K562 (cell line): ENCODE measurements at regions not wholly inside any gene's neighbourhood (a gene's known extent, or its start where the extent isn't known, plus 50 kb on each side); places are given as distances from the start of the nearest gene placed in this dataset.

ENCODE experiments used
- ATAC-seq: fragments of 200-7000 bp; cut with Tn5 transposase; 3 replicates; pipeline ENCODE4 v1.9.1; 2020; ENCODE audit warnings: moderate library complexity
- BruUV-seq: library from RNA; stranded (reverse); fragments of 400-500 nt; replicated peaks from 2 replicates; lab custom pipeline; 2021; lab: Mats Ljungman, UMichigan
- CTCF ChIA-PET: fragments of 300-600 bp; formaldehyde crosslinking; extraction: SDS; loops from one replicate; lab custom pipeline; 2021; ENCODE audit warnings: low intra/inter-chr PET ratio; lab: Yijun Ruan, JAX
- POLR2A ChIA-PET: fragments of 300-600, 350-650 bp; sonication (Branson Sonifier 250); formaldehyde crosslinking; extraction: SDS; loops from one replicate; lab custom pipeline; 2021; ENCODE audit warnings: antibody characterized with exemption, inconsistent platforms; lab: Yijun Ruan, JAX
- DNase-seq, 4 experiments: peaks; one replicate each; pipeline versions ENCODE4 v3.0.0 to v3.0.0-alpha.2; 2011 to 2018; ENCODE audit warnings: low spot score in 3 of 4, mixed read lengths in 3 of 4; ENCODE audit errors: extremely low read depth in 1 of 4
- FAIRE-seq: peaks from 2 replicates; lab custom pipeline; 2011; peaks lifted over from hg19 to GRCh38; lab: Jason Lieb, UNC
- H2AFZ ChIP-seq: 2 replicates; pipeline ENCODE4 v1.6.0; 2011; ENCODE audit warnings: low read depth, low read length, control low read depth, inconsistent platforms
- H3K27ac ChIP-seq: fragments of 200-600 bp; 3 replicates; pipeline ENCODE4 v1.8.0; 2011; ENCODE audit warnings: low read depth, mild to moderate bottlenecking, control low read depth, inconsistent platforms, low read length, moderate library complexity, mixed read lengths; ENCODE audit errors: extremely low read depth
- H3K27me3 ChIP-seq, 2 experiments: fragments of 300-600 bp in 1 of 2; 2 replicates in 1 of 2; 3 replicates in 1 of 2; pipeline versions ENCODE4 v1.6.0 to v1.8.0; 2011; ENCODE audit warnings: inconsistent platforms in 2 of 2, low read length in 2 of 2, mild to moderate bottlenecking in 1 of 2, mixed read lengths in 1 of 2, moderate library complexity in 1 of 2; ENCODE audit not compliant: control insufficient read depth in 2 of 2, insufficient read depth in 2 of 2
- H3K36me3 ChIP-seq: fragments of 300-600 bp; 3 replicates; pipeline ENCODE4 v1.8.0; 2011; ENCODE audit warnings: mild to moderate bottlenecking, low read length, inconsistent platforms; ENCODE audit not compliant: control insufficient read depth, insufficient read depth
- H3K4me1 ChIP-seq, 2 experiments: fragments of 200-600 bp in 1 of 2; replicated peaks in 1 of 2; 2 replicates in 1 of 2; 3 replicates in 1 of 2; pipeline versions ENCODE4 v1.5.1 to v1.8.0; 2011; ENCODE audit warnings: inconsistent platforms in 2 of 2, low read length in 2 of 2, mild to moderate bottlenecking in 1 of 2, mixed read lengths in 1 of 2, moderate library complexity in 1 of 2; ENCODE audit not compliant: control insufficient read depth in 2 of 2, insufficient read depth in 2 of 2
- H3K4me2 ChIP-seq: 2 replicates; pipeline ENCODE4 v1.6.1; 2011; ENCODE audit warnings: low read length, control low read depth, inconsistent platforms, mixed read lengths; ENCODE audit not compliant: insufficient read depth
- H3K4me3 ChIP-seq: fragments of 200-600 bp; sonication (generic), shearing (Covaris generic); 2 replicates; pipeline ENCODE4 v1.5.1; 2016; ENCODE audit warnings: control low read depth, inconsistent platforms
- H3K79me2 ChIP-seq: fragments of 200-600 bp; 3 replicates; pipeline ENCODE4 v1.8.0; 2011; ENCODE audit warnings: low read length, inconsistent platforms; ENCODE audit not compliant: control insufficient read depth, insufficient read depth
- H3K9ac ChIP-seq, 2 experiments: 2 replicates each; pipeline versions ENCODE4 v1.6.0 to v1.6.1; 2011; ENCODE audit warnings: low read depth in 2 of 2, low read length in 2 of 2, control low read depth in 1 of 2, inconsistent platforms in 1 of 2, mild to moderate bottlenecking in 1 of 2, mixed read lengths in 1 of 2; ENCODE audit not compliant: insufficient read depth in 1 of 2
- H3K9me1 ChIP-seq: one replicate; pipeline ENCODE4 v1.6.0; 2011; ENCODE audit warnings: inconsistent platforms, mild to moderate bottlenecking, low read length, moderate library complexity; ENCODE audit not compliant: control insufficient read depth, insufficient read depth
- H3K9me3 ChIP-seq: replicated peaks from 2 replicates; pipeline ENCODE4 v1.5.1; 2011; ENCODE audit warnings: low read depth, low read length, inconsistent platforms; ENCODE audit not compliant: control insufficient read depth, insufficient read depth
- H4K20me1 ChIP-seq: replicated peaks from 2 replicates; pipeline ENCODE4 v1.6.1; 2011; ENCODE audit warnings: low read length, inconsistent platforms, mixed read lengths; ENCODE audit not compliant: control insufficient read depth, insufficient read depth
- MCM7 ChIP-seq, 2 experiments: fragments of 450-650 bp; IDR thresholded peaks; 2 replicates each; pipeline ENCODE4 v1.6.1; 2016 to 2018
- OTX1 ChIP-seq: fragments of 450-650 bp; formaldehyde crosslinking; IDR thresholded peaks from 2 replicates; pipeline ENCODE4 v1.4.0; 2022; ENCODE audit warnings: mild to moderate bottlenecking
- SAFB2 ChIP-seq: fragments of 200-400 bp; formaldehyde crosslinking; IDR thresholded peaks from 2 replicates; pipeline ENCODE4 v1.6.1; 2018; ENCODE audit warnings: borderline replicate concordance, low read length, low read depth, moderate library complexity; ENCODE audit not compliant: severe bottlenecking
- SMARCA5 ChIP-seq: fragments of 450-650 bp; IDR thresholded peaks from 2 replicates; pipeline ENCODE4 v1.6.1; 2016
- SMARCB1 ChIP-seq: IDR thresholded peaks from 2 replicates; pipeline ENCODE4 v1.6.1; 2011; ENCODE audit warnings: improper control_type of control experiment, low read depth; ENCODE audit not compliant: insufficient read length
- STAT5B ChIP-seq: fragments of 250-450 bp; sonication (Bioruptor Pico); IDR thresholded peaks from 2 replicates; pipeline ENCODE4 v1.8.0; 2021; ENCODE audit warnings: mild to moderate bottlenecking, inconsistent platforms
- TCF7L2 ChIP-seq: fragments of 150-350 bp; IDR thresholded peaks from 2 replicates; pipeline ENCODE4 v1.6.1; 2016; ENCODE audit warnings: low read depth, mild to moderate bottlenecking, low read length, moderate library complexity
- TEAD2 ChIP-seq: fragments of 450-650 bp; IDR thresholded peaks from 2 replicates; pipeline ENCODE4 v1.6.1; 2016; ENCODE audit warnings: missing genetic modification characterization, control low read depth, missing compliant biosample characterization
- TRIM28 ChIP-seq: fragments of 450-650 bp; IDR thresholded peaks from 2 replicates; pipeline ENCODE4 v1.6.1; 2017
- U2AF2 ChIP-seq: fragments of 200-400 bp; formaldehyde crosslinking; optimal IDR thresholded peaks from 2 replicates; pipeline ENCODE3; 2017; ENCODE audit warnings: low read depth, mild to moderate bottlenecking, low read length
- ZKSCAN3 ChIP-seq: fragments of 250-450 bp; sonication (Bioruptor Pico); IDR thresholded peaks from 2 replicates; pipeline ENCODE4 v1.4.0; 2020
- ZKSCAN8 ChIP-seq: fragments of 200-800 bp; sonication (Bioruptor generic); IDR thresholded peaks from 2 replicates; pipeline ENCODE4 v1.6.1; 2016; ENCODE audit warnings: missing genetic modification characterization, missing compliant biosample characterization
- ZNF146 ChIP-seq: IDR thresholded peaks from one replicate; pipeline ENCODE4 v1.6.1; 2018; ENCODE audit warnings: missing compliant biosample characterization; ENCODE audit not compliant: unreplicated experiment
- WGBS: fragments of 100-300 bp; shearing (Covaris generic); methylation state at CpG from one replicate; pipeline ENCODE4 v1.1.6; 2016; ENCODE audit warnings: low coverage, mixed read lengths; ENCODE audit not compliant: insufficient coverage; ENCODE audit errors: missing lambda C conversion rate; 5-methylcytosine and 5-hydroxymethylcytosine counted together
- in situ Hi-C: fragments of 300-500 bp; cut with MboI; formaldehyde crosslinking; loops from 4 replicates; pipeline ENCODE4 v1.15.0; 2018; ENCODE audit warnings: inconsistent platforms, mixed read lengths
- intact Hi-C: fragments of 100-400 bp; cut with micrococcal nuclease; formaldehyde crosslinking; loops from 2 replicates; pipeline ENCODE4 v1.14.2; 2022
- TF ChIP-seq, protein P1 (sequence below): IDR thresholded peaks from 3 replicates; pipeline ENCODE4 v1.6.1; 2011; ENCODE audit warnings: borderline replicate concordance, mild to moderate bottlenecking; ENCODE audit not compliant: insufficient read length, insufficient read depth
- TF ChIP-seq, protein P2 (sequence below): sonication (generic); formaldehyde crosslinking; IDR thresholded peaks from 2 replicates; pipeline ENCODE4 v1.9.0; 2022; ENCODE audit warnings: mild to moderate bottlenecking, missing genetic modification reagents
- TF ChIP-seq, protein P3 (sequence below): fragments of 450-650 bp; formaldehyde crosslinking; IDR thresholded peaks from 2 replicates; pipeline ENCODE4 v1.4.0; 2022; ENCODE audit warnings: mild to moderate bottlenecking, moderate library complexity
- TF ChIP-seq, protein P4 (sequence below): fragments of 250-450 bp; sonication (Bioruptor Pico); IDR thresholded peaks from 2 replicates; pipeline ENCODE4 v1.5.0; 2020; ENCODE audit warnings: mild to moderate bottlenecking

DNA sequence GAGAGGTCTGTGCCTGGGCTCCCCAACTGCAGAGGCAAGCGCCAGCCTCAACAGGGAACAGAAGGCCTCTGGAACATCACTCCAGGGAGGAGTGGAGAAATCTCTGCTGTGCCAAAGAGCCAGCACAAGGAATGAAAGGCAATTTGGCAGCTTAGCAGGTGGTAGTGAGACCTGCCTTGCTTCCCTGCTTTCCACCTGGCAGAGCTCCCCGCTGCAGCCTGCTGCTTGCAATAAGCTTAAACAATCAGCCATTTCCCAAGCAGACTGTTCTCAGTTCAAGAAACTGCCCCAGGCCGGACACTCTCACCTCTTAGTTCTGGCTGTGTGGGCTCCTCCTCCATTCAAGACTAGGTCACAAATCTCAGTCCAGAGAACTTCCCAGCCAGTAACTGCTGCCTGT is 370.6 kb downstream of the MAGEB5 start:
- Histone ChIP-seq H3K27me3 (no peaks in the 10 kb centered on the region), H3K9me3 (no peaks in the 10 kb centered on the region), H3K4me1 (no peaks in the 10 kb centered on the region), H3K4me2 (no peak overlapping the region), H3K27ac (no peak overlapping the region), H2AFZ (no peak overlapping the region), H4K20me1 (no peaks in the 10 kb centered on the region), H3K36me3 (no peaks in the 10 kb centered on the region), H3K79me2 (no peaks in the 10 kb centered on the region), H3K4me3 (no peak overlapping the region), H3K9me1 (no peaks in the 10 kb centered on the region), H3K9ac (no peak overlapping the region)
- no peak for ATAC-seq
- ChIA-PET POLR2A (no interaction called here), CTCF (no interaction called here)
- in situ Hi-C loops (no loop called here), intact Hi-C loops (no loop called here)
- no peak for FAIRE-seq
- no peak for DNase-seq
- no TSS peak for BruUV-seq
- TF ChIP-seq ZNF146 (CRISPR knock-in tag) (no peak), SAFB2 (no peak), MCM7 (IDR thresholded peaks at IDR 0.05) (no peak), OTX1 (CRISPR knock-in tag) (no peak), ZKSCAN3 (CRISPR knock-in tag) (no peak), TRIM28 (no peak), SMARCB1 (no peak), U2AF2 (no peak), ZKSCAN8 (CRISPR knock-in tag) (no peak), STAT5B (no peak), TCF7L2 (no peak), TEAD2 (no peak), SMARCA5 (no peak)
- TF ChIP-seq, protein P1, sequence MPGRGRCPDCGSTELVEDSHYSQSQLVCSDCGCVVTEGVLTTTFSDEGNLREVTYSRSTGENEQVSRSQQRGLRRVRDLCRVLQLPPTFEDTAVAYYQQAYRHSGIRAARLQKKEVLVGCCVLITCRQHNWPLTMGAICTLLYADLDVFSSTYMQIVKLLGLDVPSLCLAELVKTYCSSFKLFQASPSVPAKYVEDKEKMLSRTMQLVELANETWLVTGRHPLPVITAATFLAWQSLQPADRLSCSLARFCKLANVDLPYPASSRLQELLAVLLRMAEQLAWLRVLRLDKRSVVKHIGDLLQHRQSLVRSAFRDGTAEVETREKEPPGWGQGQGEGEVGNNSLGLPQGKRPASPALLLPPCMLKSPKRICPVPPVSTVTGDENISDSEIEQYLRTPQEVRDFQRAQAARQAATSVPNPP, result no peak
- TF ChIP-seq, protein P2, sequence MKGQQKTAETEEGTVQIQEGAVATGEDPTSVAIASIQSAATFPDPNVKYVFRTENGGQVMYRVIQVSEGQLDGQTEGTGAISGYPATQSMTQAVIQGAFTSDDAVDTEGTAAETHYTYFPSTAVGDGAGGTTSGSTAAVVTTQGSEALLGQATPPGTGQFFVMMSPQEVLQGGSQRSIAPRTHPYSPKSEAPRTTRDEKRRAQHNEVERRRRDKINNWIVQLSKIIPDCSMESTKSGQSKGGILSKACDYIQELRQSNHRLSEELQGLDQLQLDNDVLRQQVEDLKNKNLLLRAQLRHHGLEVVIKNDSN (CRISPR knock-in tag), result no peak
- TF ChIP-seq, protein P3, sequence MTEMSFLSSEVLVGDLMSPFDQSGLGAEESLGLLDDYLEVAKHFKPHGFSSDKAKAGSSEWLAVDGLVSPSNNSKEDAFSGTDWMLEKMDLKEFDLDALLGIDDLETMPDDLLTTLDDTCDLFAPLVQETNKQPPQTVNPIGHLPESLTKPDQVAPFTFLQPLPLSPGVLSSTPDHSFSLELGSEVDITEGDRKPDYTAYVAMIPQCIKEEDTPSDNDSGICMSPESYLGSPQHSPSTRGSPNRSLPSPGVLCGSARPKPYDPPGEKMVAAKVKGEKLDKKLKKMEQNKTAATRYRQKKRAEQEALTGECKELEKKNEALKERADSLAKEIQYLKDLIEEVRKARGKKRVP, result no peak
- TF ChIP-seq, protein P4, sequence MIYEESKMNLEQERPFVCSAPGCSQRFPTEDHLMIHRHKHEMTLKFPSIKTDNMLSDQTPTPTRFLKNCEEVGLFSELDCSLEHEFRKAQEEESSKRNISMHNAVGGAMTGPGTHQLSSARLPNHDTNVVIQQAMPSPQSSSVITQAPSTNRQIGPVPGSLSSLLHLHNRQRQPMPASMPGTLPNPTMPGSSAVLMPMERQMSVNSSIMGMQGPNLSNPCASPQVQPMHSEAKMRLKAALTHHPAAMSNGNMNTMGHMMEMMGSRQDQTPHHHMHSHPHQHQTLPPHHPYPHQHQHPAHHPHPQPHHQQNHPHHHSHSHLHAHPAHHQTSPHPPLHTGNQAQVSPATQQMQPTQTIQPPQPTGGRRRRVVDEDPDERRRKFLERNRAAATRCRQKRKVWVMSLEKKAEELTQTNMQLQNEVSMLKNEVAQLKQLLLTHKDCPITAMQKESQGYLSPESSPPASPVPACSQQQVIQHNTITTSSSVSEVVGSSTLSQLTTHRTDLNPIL (CRISPR knock-in tag), result no peak
- 6% methylated on average over 2 of the region's 3 CpGs for WGBS
